SK-N-SH (cell line): ENCODE measurements at regions not wholly inside any gene's neighbourhood (a gene's known extent, or its start where the extent isn't known, plus 50 kb on each side); places are given as distances from the start of the nearest gene placed in this dataset.

Source experiments
- CTCF ChIA-PET: fragments of 300-600, 350-600 bp; formaldehyde crosslinking; extraction: SDS; loops from one replicate; lab custom pipeline; 2021; lab: Yijun Ruan, JAX
- POLR2A ChIA-PET: fragments of 350-600 bp; sonication (Branson Sonifier 250); formaldehyde crosslinking; extraction: SDS; loops from one replicate; lab custom pipeline; 2020; ENCODE audit warnings: antibody characterized with exemption, inconsistent platforms; lab: Yijun Ruan, JAX
- DNase-seq: peaks from one replicate; pipeline ENCODE4 v3.0.0; 2012
- H2AFZ ChIP-seq: fragments of 200-600 bp; sonication (generic); 2 replicates; pipeline ENCODE4 v1.8.1; 2016; ENCODE audit warnings: antibody characterized with exemption, mild to moderate bottlenecking, low read depth
- H3F3A ChIP-seq: fragments of 200-600 bp; sonication (generic); replicated peaks from 2 replicates; pipeline ENCODE3; 2016; ENCODE audit warnings: antibody characterized with exemption, mild to moderate bottlenecking; ENCODE audit not compliant: insufficient read depth
- H3K27ac ChIP-seq, 2 experiments: fragments of 200-500 bp in 1 of 2; fragments of 200-600 bp in 1 of 2; sonication (Bioruptor generic) in 1 of 2; sonication (generic), shearing (Covaris generic) in 1 of 2; 2 replicates each; pipeline versions ENCODE4 v1.5.1 to v1.6.1; 2014 to 2016; ENCODE audit warnings: low read depth in 2 of 2, inconsistent platforms in 1 of 2, low read length in 1 of 2, mild to moderate bottlenecking in 1 of 2, mixed read lengths in 1 of 2
- H3K27me3 ChIP-seq: fragments of 200-600 bp; sonication (generic), shearing (Covaris generic); 2 replicates; pipeline ENCODE4 v1.6.1; 2016; ENCODE audit warnings: mixed run types; ENCODE audit not compliant: insufficient read depth
- H3K36me3 ChIP-seq, 2 experiments: fragments of 200-500 bp in 1 of 2; fragments of 200-600 bp in 1 of 2; sonication (Bioruptor generic) in 1 of 2; sonication (generic) in 1 of 2; replicated peaks in 1 of 2; 2 replicates each; pipeline versions ENCODE3 to v1.5.1; 2014 to 2016; ENCODE audit warnings: low read length in 1 of 2, mild to moderate bottlenecking in 1 of 2; ENCODE audit not compliant: insufficient read depth in 2 of 2, control insufficient read depth in 1 of 2
- H3K4me1 ChIP-seq, 2 experiments: fragments of 200-500 bp in 1 of 2; fragments of 200-600 bp in 1 of 2; sonication (Bioruptor generic) in 1 of 2; sonication (generic), shearing (Covaris generic) in 1 of 2; 2 replicates each; pipeline versions ENCODE4 v1.5.1 to v1.6.1; 2014 to 2016; ENCODE audit warnings: low read depth in 1 of 2, low read length in 1 of 2, mixed run types in 1 of 2; ENCODE audit not compliant: insufficient read depth in 2 of 2, control insufficient read depth in 1 of 2
- H3K4me2 ChIP-seq: fragments of 200-600 bp; sonication (generic), shearing (Covaris generic); 2 replicates; pipeline ENCODE4 v1.6.1; 2017; ENCODE audit warnings: mixed run types
- H3K4me3 ChIP-seq, 2 experiments: fragments of 200-500 bp in 1 of 2; fragments of 200-600 bp in 1 of 2; sonication (Bioruptor generic) in 1 of 2; sonication (generic), shearing (Covaris generic) in 1 of 2; 2 replicates each; pipeline versions ENCODE4 v1.5.1 to v1.8.1; 2014 to 2016; ENCODE audit warnings: low read depth in 2 of 2, inconsistent platforms in 1 of 2, low read length in 1 of 2, mild to moderate bottlenecking in 1 of 2, mixed read lengths in 1 of 2, moderate library complexity in 1 of 2
- H3K79me2 ChIP-seq: fragments of 200-600 bp; sonication (generic); 2 replicates; pipeline ENCODE4 v1.8.1; 2017; ENCODE audit warnings: mild to moderate bottlenecking; ENCODE audit not compliant: insufficient read depth
- H3K9ac ChIP-seq: fragments of 200-600 bp; sonication (generic); 2 replicates; pipeline ENCODE4 v1.6.1; 2017; ENCODE audit warnings: mixed run types
- H3K9me2 ChIP-seq: fragments of 200-600 bp; sonication (generic); 2 replicates; pipeline ENCODE4 v1.6.1; 2017; ENCODE audit warnings: mixed run types
- H3K9me3 ChIP-seq: fragments of 200-600 bp; sonication (generic); 2 replicates; pipeline ENCODE4 v1.6.1; 2017; ENCODE audit warnings: mixed run types, mild to moderate bottlenecking, moderate library complexity
- H4K20me1 ChIP-seq: fragments of 200-600 bp; sonication (generic); 2 replicates; pipeline ENCODE4 v1.6.1; 2017; ENCODE audit warnings: mild to moderate bottlenecking, mixed run types; ENCODE audit not compliant: insufficient read depth
- EP300 ChIP-seq, 2 experiments: IDR thresholded peaks; 2 replicates each; pipeline versions ENCODE4 v1.4.0 to v1.6.1; 2012; ENCODE audit warnings: borderline replicate concordance in 1 of 2, low read depth in 1 of 2, low read length in 1 of 2
- EZH2phosphoT487 ChIP-seq: fragments of 200-600 bp; sonication (generic); IDR thresholded peaks from 2 replicates; pipeline ENCODE4 v1.6.1; 2017; ENCODE audit warnings: low read depth, mixed run types, mild to moderate bottlenecking, antibody characterized with exemption, moderate library complexity, borderline replicate concordance
- FOSL2 ChIP-seq: IDR thresholded peaks from 2 replicates; pipeline ENCODE4 v1.4.0; 2012; ENCODE audit warnings: low read depth, mild to moderate bottlenecking, moderate library complexity, borderline replicate concordance
- FOXJ3 ChIP-seq: sonication (generic); formaldehyde crosslinking; IDR thresholded peaks from 2 replicates; pipeline ENCODE4 v1.5.1; 2020; ENCODE audit warnings: mild to moderate bottlenecking, missing genetic modification reagents
- GABPA ChIP-seq: IDR thresholded peaks from 2 replicates; pipeline ENCODE4 v1.4.0; 2012; ENCODE audit warnings: low read depth, mild to moderate bottlenecking
- JUND ChIP-seq: IDR thresholded peaks from 2 replicates; pipeline ENCODE4 v1.4.0; 2012
- MEF2A ChIP-seq: IDR thresholded peaks from 2 replicates; pipeline ENCODE4 v1.4.0; 2012; ENCODE audit warnings: low read depth, borderline replicate concordance
- POLR2AphosphoS5 ChIP-seq: IDR thresholded peaks from 2 replicates; pipeline ENCODE4 v1.6.1; 2012; ENCODE audit warnings: low read depth, low read length
- RFX5 ChIP-seq: IDR thresholded peaks from 2 replicates; pipeline ENCODE4 v1.6.1; 2012; ENCODE audit warnings: mild to moderate bottlenecking, improper control_type of control experiment, low read length
- TAF1 ChIP-seq: IDR thresholded peaks from 2 replicates; pipeline ENCODE4 v1.6.1; 2012; ENCODE audit warnings: low read depth, mild to moderate bottlenecking, low read length, moderate library complexity, borderline replicate concordance
- TCF12 ChIP-seq: IDR thresholded peaks from 2 replicates; pipeline ENCODE4 v1.4.0; 2012
- YY1 ChIP-seq: IDR thresholded peaks from 2 replicates; pipeline ENCODE4 v1.4.0; 2012; ENCODE audit warnings: low read depth, mild to moderate bottlenecking
- WGBS: methylation state at CpG from one replicate; pipeline ENCODE4 v1.1.6; 2017; ENCODE audit warnings: low lambda C conversion rate; 5-methylcytosine and 5-hydroxymethylcytosine counted together
- TF ChIP-seq, protein P1 (sequence below): fragments of 200-600 bp; sonication (generic); IDR thresholded peaks from 2 replicates; pipeline ENCODE4 v1.6.1; 2017; ENCODE audit warnings: antibody characterized with exemption, mild to moderate bottlenecking, moderate library complexity

DNA sequence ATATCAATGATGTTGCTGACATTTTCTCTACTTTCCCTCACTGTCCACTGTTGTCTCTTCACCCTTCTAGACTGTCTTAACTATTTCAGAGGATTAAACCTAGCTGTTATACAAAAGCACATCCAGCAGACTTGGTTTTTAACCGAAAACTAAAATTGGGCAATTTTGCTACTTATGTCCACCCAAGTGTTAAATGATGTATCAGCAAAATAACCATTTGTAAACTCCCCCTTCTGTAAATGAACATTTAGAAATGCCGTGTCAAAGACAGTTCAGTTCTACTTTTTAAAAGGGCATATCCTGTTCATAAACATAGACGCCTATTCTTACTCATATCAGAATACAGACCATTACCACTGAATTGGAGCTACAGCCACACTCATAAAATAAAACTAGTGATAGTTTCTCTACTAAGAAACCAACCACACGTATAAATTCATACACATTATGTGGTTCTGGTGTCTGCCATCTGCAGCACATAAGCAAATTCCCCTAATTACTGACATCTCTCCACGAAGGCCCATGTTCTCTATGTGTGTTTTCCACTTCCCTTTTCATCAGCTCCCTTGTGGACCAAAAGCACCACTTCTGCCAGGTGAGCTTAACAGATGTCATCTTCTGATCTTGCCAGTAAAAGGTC is 1091.8 kb downstream of the PCDH9 start:
- H3K36me3 ChIP-seq: no peaks in the 10 kb centered on the region
- H4K20me1 ChIP-seq: no peaks in the 10 kb centered on the region
- H3F3A ChIP-seq: no peaks in the 10 kb centered on the region
- TF ChIP-seq EP300 (IDR thresholded peaks at IDR 0.05; ENCODE audit: borderline replicate concordance in 1 of 2, low read depth in 1 of 2, low read length in 1 of 2) (no peak), MEF2A (no peak), POLR2AphosphoS5 (no peak), JUND (no peak), GABPA (no peak)
- TF ChIP-seq, protein P1, sequence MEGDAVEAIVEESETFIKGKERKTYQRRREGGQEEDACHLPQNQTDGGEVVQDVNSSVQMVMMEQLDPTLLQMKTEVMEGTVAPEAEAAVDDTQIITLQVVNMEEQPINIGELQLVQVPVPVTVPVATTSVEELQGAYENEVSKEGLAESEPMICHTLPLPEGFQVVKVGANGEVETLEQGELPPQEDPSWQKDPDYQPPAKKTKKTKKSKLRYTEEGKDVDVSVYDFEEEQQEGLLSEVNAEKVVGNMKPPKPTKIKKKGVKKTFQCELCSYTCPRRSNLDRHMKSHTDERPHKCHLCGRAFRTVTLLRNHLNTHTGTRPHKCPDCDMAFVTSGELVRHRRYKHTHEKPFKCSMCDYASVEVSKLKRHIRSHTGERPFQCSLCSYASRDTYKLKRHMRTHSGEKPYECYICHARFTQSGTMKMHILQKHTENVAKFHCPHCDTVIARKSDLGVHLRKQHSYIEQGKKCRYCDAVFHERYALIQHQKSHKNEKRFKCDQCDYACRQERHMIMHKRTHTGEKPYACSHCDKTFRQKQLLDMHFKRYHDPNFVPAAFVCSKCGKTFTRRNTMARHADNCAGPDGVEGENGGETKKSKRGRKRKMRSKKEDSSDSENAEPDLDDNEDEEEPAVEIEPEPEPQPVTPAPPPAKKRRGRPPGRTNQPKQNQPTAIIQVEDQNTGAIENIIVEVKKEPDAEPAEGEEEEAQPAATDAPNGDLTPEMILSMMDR: no peak
- H3K27ac ChIP-seq: no peak overlapping the region
- ChIA-PET CTCF (no interaction called here), POLR2A (interaction anchor here (0.6 kb wide), 1 partner anchor 9 kb away, joined by 3 read pairs; no protein-coding TSS in a partner anchor)
- H3K9ac ChIP-seq: no peak overlapping the region
- 86% methylated on average over 5 of the region's 5 CpGs for WGBS
- H3K79me2 ChIP-seq: no peaks in the 10 kb centered on the region
- no peak for DNase-seq
- no peak overlapping the region for H3K4me2 ChIP-seq
- H2AFZ ChIP-seq: no peak overlapping the region
- no peaks in the 10 kb centered on the region for H3K9me2 ChIP-seq
- no peaks in the 10 kb centered on the region for H3K27me3 ChIP-seq
- no peak overlapping the region for H3K4me3 ChIP-seq
- no peaks in the 10 kb centered on the region for H3K4me1 ChIP-seq
- H3K9me3 ChIP-seq: no peaks in the 10 kb centered on the region

DNA sequence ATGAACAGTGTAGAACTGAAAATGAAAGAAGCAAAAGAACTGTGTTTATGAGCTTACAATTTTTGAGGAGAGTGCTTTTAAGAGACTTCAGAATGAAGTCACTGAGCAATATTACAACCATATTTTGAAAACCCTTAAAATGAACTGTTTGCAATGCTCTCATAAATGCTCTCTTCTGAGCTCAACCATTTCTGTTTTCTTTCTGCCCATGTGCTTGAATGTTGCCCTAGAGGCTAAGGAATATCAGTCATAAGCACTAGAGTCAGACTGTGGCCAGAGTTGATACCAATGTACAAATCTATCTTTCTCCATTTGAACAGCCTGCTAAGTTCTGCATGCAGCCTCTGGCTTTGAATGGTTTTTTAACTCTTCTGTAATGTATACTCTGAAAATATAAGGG is 1092.8 kb downstream of the PCDH9 start:
- Histone ChIP-seq H3K9me2 (no peaks in the 10 kb centered on the region), H3K27ac (no peak overlapping the region), H3F3A (peaks cover 2% of the 10 kb centered on the region), H3K79me2 (no peaks in the 10 kb centered on the region), H3K4me1 (no peaks in the 10 kb centered on the region), H3K36me3 (no peaks in the 10 kb centered on the region), H3K4me2 (no peak overlapping the region), H3K4me3 (no peak overlapping the region), H2AFZ (no peak overlapping the region), H4K20me1 (no peaks in the 10 kb centered on the region), H3K27me3 (no peaks in the 10 kb centered on the region), H3K9ac (no peak overlapping the region), H3K9me3 (no peaks in the 10 kb centered on the region; the same call in 1 of the 2 replicates)
- CTCF ChIA-PET: no interaction called here
- TF ChIP-seq EZH2phosphoT487 (no peak), FOXJ3 (no peak), RFX5 (no peak), FOSL2 (no peak), YY1 (no peak), TCF12 (no peak), TAF1 (no peak)
- POLR2A ChIA-PET: no interaction called here
- no peak for DNase-seq
